ENCODE measurements at regions not wholly inside any gene's neighbourhood (a gene's known extent, or its start where the extent isn't known, plus 50 kb on each side); places are given as distances from the start of the nearest gene placed in this dataset.

DNA sequence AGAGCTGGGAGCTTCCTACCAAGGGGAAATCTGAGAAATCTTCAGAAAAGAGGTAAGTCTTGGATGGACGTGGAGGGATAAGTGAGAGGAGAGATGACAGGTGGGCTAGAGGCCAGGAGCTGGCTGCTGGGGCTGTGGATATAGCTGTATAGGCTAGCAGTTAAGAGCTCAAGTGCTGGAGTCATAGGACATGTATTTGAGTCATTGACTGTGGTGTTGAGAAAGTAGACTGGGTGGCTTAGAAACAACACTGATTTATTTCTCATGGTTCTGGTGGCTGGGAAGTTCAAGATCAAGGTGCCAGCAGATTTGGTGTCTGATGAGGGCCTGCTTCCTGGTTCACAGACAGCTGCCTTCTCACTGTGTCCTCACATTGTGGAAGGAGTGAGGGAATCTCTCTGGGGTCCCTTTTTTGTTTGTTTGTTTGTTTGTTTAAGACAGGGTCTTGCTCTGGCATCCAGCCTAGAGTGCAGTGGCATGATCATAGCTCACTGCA lies 151.1 kb upstream of the FUT8 start:
- TF ChIP-seq, protein P1, sequence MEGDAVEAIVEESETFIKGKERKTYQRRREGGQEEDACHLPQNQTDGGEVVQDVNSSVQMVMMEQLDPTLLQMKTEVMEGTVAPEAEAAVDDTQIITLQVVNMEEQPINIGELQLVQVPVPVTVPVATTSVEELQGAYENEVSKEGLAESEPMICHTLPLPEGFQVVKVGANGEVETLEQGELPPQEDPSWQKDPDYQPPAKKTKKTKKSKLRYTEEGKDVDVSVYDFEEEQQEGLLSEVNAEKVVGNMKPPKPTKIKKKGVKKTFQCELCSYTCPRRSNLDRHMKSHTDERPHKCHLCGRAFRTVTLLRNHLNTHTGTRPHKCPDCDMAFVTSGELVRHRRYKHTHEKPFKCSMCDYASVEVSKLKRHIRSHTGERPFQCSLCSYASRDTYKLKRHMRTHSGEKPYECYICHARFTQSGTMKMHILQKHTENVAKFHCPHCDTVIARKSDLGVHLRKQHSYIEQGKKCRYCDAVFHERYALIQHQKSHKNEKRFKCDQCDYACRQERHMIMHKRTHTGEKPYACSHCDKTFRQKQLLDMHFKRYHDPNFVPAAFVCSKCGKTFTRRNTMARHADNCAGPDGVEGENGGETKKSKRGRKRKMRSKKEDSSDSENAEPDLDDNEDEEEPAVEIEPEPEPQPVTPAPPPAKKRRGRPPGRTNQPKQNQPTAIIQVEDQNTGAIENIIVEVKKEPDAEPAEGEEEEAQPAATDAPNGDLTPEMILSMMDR (conservative IDR thresholded peaks at IDR 0.05; ENCODE audit: low read depth in 2 of 2) = no peak
- no peak for TF ChIP-seq EZH2 (IDR thresholded peaks at IDR 0.05; ENCODE audit: low read depth, unreplicated experiment)
- TF ChIP-seq STAT1 (IDR thresholded peaks at IDR 0.05; ENCODE audit: unreplicated experiment) = no peak

All from GM23338 (cell line).